Head of caudate nucleus (tissue), 42 donors: ENCODE measurements at regions not wholly inside any gene's neighbourhood (a gene's known extent, or its start where the extent isn't known, plus 50 kb on each side); places are given as distances from the start of the nearest gene placed in this dataset.
A peak's percentile ranks its signal among the peaks of the same experiment; 100 is the strongest.
"Not testable (repeated sequence)": the region's sequence is repeated elsewhere in the genome, so short reads cannot be mapped to it uniquely, and the experiment has no call there.

Experiments used
- DNase-seq, 42 donors: peaks; one replicate each; pipeline versions ENCODE4 v3.0.0 to v3.0.0-alpha.2; 2020 to 2021; ENCODE audit warnings: mixed read lengths in 7 of 42
- intact Hi-C: fragments of 100-400 bp; cut with DNase I; formaldehyde crosslinking; loops from one replicate; pipeline ENCODE4 v1.15.0; 2022

DNA sequence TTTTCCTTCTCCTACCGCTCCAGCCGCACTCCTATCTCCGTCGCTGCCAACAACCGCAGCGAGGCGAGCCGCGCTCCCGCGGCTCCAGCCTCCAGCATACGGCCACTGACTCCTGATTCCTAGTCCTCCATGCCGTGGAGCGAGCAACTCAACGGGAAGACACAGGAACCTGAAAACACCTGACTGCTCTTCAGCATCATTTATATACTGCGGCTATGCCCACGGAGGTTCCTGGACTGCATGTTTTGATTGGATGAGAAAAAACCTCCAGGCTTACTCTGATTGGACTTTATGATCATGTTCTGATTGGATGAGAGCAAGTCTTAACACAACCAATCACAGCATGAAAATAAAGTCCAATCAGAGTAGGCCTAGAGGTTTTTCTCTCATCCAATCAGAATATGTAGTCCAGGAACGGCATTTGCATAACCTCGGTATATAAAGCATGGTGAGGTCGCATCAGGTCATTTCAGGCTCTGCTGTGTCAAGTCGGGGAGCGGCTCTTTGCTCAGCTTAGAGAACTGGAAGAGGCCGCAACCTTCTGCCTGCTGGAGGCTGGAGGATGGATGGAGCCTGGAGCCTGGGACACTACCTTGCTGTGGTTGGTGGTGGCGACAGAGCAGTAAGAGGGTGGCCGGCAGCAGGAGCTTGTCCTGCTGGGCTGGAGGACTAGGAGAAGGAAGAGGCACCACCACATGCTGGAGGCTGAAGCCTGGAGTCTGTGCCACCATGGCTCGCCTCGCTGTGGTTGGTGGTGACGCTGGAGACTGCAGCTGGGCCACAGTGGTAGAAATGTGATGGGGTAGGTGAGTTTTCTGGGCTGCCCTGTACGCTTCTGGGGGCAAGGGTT is 204.6 kb upstream of the WSB1 start:
- DNase-seq, intact Hi-C loops: not testable (repeated sequence)

DNA sequence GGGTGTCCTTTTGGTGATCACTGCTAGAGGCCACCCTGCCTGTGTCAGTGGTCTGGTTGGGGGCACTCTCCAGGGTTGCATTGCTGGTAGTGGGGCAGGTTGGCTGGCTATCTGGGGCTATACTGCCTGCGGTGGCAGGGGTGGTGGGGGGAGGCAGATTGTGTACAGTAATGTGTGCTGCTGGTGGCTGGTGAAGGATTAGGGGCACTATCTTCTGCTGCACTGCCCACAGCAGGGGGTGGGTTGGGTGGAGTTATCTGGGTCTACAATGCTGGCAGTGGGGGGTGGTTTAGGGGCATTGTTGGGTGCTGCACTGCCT is 204.0 kb upstream of the WSB1 start:
- DNase-seq: no peak
- intact Hi-C loops: no loop called here

DNA sequence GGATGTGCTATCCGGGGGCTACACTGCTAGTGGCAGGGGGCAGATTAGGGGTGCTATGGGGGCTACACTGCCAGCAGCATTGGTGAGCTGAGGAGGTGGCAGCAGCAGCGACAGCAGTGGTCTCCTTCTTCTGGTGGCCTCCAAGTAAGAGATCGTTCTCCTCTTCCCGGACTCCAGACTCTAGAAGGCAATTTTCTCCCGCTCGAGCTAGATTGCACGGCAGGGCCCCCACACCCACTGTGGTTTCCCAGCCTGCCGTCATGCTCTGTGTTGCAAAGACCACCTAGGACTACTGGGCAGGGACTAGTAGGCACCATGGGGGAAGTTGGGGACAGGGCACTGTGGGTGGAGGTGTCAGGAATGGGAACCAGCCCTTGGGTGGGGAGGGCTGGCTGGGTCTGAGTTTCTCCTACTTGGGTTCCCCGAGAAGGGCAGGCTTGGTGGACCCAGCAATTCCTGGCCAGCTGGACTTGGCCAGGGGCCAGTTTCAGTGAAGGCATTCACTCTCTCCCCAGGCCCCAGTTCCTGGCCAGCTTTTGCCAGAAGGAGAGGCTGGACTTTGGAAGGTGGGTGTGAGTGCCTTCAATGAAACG is 203.4 kb upstream of the WSB1 start:
- intact Hi-C loops, DNase-seq: not testable (repeated sequence)

DNA sequence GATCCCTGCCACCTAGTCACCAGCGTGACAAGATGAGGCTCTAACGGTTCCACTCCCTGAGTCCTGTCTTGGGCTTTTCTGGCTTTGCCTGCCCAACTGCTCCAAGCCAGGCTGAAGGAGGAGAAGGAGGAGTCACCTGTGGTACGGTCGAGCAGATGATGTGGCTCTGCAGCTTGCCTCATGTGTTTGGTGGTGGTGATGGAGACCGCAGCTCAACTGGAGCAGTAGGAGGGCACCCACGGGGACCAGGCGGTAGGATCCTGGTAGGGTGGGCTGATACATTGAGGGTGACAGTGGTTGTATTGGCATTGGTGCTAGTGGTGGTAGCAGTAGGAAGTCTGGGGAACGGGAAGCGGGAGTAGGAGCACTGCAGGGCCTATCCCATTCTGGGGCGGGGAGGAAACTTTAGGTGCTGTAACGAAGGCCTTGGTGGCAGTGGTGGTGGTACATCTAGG is 202.8 kb upstream of the WSB1 start:
- DNase-seq: no peak
- intact Hi-C loops: no loop called here

DNA sequence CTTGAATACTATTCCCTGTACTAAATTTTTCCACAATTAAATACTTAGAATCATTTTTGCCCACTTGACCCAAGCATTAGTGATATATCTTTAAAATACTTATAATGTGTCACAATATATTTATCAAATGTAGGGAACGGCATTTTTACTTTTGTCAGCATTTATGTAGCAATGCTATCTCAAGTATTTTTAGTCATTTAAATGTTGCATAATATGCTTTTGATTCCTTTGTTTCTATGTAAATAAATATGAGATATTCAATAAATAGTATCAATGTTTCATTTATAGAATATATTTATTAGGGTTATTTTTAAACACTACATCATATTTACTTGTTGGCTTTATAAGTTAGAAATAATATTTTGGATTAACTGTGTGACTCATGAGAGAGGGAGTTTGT is 199.7 kb upstream of the WSB1 start:
- intact Hi-C loops, DNase-seq: not testable (repeated sequence)

DNA sequence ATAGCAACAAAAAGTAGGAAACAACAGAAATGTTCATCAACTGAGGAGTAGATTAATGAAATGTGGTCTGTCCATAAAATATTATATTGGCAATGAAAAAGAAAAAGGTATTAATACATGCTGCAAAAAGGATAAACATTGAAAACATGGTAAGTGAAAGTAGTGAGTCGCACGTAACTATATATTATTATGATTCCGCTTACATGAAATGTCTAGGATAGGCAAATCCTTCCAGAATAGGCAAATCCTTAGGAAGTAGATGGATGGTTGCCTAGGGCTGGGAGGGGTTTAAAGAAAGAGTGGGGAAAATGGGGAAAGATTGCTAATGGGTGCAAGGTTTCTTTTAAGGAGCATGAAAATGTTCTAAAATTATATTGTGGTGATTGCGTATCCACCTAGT is 198.1 kb upstream of the WSB1 start:
- intact Hi-C loops: not testable (repeated sequence)

DNA sequence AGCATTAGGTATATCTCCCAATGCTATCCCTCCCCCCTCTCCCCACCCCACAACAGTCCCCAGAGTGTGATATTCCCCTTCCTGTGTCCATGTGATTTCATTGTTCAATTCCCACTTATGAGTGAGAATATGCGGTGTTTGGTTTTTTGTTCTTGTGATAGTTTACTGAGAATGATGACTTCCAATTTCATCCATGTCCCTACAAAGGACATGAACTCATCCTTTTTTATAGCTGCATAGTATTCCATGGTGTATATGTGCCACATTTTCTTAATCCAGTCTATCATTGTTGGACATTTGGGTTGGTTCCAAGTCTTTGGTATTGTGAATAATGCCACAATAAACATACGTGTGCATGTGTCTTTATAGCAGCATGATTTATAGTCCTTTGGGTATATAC is 194.6 kb upstream of the WSB1 start:
- intact Hi-C loops, DNase-seq: not testable (repeated sequence)

More for the DNA sequence above, 198.1 kb upstream of the WSB1 start:
- not testable (repeated sequence) for DNase-seq

DNA sequence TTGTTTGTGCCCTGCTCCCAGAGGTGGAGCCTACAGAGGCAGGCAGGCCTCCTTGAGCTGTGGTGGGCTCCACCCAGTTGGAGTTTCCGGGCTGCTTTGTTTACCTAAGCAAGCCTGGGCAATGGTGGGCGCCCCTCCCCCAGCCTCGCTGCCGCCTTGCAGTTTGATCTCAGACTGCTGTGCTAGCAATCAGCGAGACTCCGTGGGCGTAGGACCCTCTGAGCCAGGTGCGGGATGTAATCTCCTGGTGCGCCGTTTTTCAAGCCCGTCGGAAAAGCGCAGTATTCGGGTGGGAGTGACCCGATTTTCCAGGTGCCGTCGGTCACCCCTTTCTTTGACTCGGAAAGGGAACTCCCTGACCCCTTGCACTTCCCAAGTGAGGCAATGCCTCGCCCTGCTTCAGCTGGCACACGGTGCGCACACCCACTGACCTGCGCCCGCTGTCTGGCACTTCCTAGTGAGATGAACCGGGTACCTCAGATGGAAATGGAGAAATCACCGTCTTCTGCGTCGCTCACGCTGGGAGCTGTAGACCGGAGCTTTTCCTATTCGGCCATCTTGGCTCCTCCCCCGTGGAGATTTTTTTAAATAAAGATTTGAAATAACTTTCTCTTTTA is 189.2 kb upstream of the WSB1 start:
- DNase-seq, intact Hi-C loops: not testable (repeated sequence)

DNA sequence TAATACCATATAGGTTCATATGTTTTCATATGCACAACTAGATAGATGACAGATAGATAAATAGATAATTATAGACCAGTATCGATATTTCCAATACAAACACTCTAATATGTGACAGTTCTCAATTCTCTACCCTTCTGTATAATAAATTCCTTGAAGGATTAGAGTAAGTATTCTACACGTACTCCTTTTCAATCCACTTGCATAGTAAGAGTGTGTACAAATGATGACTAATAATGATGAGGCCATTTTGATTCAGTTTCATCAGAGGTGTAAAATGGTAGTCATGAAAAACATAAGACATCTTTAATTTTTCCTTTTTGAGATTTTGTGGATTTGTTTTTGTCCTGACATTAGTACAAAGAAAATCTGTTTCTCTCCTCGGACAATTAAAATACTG is 188.3 kb upstream of the WSB1 start:
- intact Hi-C loops: no loop called here
- DNase-seq: no peak

DNA sequence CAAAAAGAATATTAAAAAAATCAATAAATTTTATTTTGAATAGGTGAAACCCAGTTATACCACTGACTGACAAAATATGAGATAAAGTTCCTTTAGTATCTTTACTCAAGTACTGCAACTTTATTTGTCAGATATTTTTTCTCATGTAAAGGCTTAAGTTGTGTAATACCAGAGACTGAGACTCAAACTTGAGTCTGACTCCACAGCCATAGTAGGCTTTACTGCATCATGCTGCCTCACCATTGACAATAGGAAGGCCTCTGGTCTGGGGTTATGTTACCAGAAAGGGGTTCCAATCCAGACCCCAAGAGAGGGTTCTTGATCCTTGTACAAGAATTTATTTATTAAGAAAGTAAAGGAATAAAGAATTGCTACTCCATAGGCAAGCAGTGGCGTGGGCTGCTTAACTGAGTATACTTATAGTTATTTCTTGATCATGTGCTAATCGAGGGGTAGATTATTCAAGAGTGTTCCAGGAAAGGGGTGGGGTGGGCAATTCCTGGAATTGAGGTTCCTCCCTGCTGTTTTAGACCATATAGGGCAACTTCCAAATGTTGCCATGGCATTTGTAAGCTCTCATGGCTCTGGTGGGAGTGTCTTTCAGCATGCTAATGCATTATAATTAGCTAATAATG is 187.4 kb upstream of the WSB1 start:
- intact Hi-C loops: no loop called here
- DNase-seq: no peak

DNA sequence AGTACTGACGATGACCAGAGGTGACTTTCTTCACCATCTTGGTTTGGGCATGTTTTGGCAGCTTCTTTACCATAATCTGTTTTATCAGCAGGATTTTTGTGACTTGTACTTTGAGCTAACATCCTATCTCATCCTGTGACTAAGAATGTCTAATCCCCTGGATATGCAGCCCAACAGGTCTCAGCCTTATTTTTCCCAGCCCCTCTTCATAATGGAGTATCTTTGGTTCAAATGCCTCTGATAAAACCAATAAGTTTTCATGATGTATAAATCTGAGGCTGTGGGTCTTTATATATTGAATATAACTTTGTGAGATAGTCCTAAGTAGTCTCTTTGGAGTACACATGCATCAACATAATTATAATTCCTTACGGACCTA is 186.9 kb upstream of the WSB1 start:
- intact Hi-C loops: no loop called here
- DNase-seq: no peak

DNA sequence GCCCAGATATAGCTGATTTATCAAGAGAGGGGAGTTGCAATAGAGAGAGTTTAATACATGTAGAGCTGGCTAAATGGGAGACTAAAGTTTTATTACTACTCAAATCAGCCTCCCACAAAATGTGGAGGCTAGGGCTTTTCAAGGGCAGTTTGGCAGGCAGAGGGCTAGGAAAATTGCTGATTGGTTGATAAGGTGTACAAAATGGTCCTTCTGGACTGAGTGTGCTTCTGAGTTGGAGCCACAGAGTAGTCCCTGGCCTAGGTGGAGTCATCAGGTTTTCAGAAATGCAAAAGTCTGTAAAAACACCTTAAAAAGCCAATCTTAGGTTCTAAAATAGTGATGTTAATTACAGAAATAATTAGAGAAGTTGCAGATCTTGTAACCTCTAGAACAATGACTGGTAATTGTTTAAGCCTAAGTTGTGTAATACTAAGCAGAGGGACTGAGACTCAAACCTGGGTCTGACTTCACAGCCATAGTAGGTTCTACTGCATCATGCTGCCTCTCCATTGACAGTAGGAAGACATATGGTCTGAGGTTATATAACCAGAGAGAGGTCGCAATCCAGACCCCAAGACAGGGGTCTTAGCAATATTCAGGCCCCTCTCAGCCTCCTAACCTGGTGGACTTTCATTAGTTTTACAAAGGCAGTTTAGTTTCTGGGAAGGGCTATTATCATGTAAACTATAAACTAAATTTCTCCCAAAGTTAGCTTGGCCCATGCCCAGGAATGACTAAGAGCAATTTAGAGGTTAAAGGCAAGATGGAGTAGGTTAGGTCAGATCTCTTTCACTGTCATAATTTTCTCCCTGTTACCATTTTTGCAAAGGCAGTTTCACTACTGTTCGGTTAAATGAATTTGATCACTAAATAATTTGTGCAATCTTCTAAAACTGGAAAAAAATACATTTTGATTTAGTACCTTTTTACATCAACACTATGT is 186.3 kb upstream of the WSB1 start:
- DNase-seq, intact Hi-C loops: not testable (repeated sequence)

DNA sequence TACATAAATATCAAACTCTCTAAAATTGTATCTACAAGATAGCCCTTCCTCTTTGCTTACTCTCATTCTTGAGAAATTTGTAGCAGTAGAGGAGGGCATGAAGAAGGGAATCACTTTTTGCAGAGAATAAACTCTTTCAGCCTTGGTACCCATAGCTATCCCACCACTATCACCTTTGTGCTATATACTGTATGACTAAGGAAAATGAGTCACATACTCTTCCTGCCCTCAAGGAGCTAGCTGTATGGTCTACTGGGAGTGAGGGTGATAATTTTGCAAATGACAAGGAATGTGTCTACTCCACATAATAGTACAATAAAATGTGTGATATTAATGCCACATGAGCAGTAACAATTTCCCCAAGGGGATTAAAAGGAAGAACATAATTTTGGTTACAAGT is 184.6 kb upstream of the WSB1 start:
- intact Hi-C loops: no loop called here
- no peak for DNase-seq

DNA sequence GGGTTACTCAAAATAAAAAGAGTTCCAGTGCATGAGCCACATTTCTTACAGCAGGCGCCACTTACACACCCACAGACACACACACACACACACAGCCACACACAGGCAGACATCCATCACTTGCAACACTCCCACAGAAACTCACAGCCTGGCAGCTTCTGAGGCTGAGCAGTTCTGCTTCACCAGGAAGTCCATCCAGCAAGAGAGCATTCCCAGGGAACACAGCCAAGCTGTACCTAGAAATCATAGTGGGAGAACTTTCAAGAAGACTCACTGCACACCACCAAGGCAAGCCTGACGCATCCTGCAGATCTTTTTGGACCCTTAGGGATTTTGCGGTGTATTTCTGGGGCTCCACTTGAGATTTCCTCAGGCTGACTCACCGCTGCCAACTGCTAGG is 140.9 kb upstream of the WSB1 start:
- intact Hi-C loops: no loop called here
- peak in 30 of 42 donors; percentile 1 to 84 (median 42) for DNase-seq

DNA sequence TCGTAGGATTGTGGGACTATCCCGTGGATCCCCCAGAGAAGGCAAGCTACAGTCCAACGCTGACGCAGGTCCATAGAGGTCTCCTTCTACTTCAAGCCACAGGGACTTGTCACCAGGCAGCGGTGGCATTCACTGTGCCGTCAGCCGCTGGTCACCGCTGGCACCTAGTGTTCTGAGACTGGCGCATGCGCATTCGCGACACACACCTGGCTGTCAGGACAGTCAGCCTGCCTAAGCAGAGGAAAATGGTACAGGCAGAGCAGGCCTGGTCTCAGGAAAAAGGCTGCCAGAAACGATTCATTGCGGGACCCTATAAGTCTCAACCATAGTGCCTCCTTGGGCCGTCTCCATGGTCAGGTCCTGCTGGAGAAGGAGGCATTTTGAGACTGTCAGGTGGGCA is 138.0 kb upstream of the WSB1 start:
- intact Hi-C loops: no loop called here
- DNase-seq: peak in 2 of 42 donors; percentile 20 to 38

DNA sequence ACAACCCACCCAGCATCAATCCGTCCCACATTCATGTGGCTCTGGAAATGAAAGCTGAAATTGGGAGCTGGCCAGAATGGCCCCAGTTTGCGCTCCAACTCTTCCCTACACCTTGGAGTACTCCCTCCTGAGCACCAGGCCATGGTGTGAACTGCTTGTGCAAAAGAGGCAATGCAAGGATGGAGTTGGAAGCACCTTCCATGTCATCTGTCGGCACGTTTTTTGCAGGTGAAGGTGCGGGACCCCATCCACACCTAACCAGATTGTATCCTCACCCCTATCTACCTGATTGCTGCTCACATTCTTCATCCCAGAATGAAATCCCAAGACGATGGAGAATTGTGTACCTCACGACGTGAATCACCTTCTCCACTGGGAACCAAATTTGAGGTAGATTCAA is 136.6 kb upstream of the WSB1 start:
- intact Hi-C loops: no loop called here
- no peak for DNase-seq

DNA sequence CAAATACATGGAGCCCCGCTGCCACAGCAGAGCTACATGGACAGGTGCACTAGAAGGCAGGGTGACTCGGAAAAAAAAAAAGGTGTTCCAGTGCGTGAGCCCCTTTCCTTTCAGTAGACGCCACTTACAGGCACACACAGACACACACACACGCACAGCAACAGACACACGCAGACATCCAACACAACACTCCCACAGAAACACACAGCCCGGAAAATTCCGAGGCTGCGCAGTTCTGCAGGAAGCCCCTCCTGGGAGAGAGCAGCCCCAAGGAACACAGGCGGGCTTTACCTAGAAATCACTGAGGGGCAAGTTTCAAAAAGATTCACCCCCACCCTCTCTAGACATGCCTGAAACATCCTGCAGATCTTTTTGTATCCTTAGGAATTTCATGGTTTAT is 136.0 kb upstream of the WSB1 start:
- no peak for DNase-seq
- intact Hi-C loops: no loop called here

DNA sequence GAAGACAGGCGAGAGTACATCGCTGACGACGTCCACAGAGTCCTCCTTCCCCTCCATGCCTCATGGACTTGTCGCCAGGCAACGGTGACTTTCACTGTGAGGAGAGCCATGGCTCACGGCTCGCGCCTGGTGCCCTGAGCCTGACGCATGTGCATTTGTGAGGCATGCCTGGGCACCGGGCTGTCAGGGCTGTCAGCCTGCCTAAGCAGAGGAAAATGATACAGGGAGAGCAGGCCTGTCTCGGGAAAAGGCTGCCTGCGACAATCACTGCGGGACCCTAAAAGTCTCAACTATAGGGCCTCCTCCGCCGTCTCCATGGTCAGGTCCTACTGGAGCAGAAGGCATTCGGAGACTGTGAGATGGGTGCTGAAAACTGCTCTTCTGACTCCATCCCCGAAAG is 135.5 kb upstream of the WSB1 start:
- intact Hi-C loops: no loop called here
- DNase-seq: peak in 1 of 42 donors; percentile 28

DNA sequence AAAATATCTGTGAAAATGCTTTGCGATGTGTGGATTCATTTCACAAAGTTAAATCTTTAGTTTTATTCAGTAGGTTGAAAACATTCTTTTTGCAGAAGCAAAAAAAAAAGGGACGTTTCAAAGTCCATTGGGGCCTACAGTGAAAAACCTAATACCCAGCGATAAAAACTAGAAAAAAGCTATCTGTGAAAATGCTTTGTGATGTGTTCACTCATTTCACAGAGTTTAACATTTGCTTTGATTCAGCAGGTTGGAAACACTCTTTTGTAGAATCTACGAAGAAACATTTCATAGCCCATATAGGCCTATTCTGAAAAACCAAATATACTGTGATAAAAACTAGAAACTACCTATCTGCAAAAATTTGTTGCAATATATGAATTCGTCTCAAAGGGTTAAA is 113.6 kb upstream of the WSB1 start:
- DNase-seq: no peak
- intact Hi-C loops: no loop called here
